Putamen (tissue), 1 donor: ENCODE measurements at regions not wholly inside any gene's neighbourhood (a gene's known extent, or its start where the extent isn't known, plus 50 kb on each side); places are given as distances from the start of the nearest gene placed in this dataset.
"Not testable (repeated sequence)": the region's sequence is repeated elsewhere in the genome, so short reads cannot be mapped to it uniquely, and the experiment has no call there.

ENCODE experiments used
- DNase-seq: peaks from one replicate; pipeline ENCODE4 v3.0.0-alpha.2; 2016; ENCODE audit warnings: low spot score

- no peak for DNase-seq
Measured at GRCh38 chr17:45649796-45650195, 134.3 kb upstream of the CRHR1 start.

GRCh38 chr17:45650561-45650960, 133.6 kb upstream of the CRHR1 start:
- no peak for DNase-seq

GRCh38 chr17:45651145-45651709, 132.9 kb upstream of the CRHR1 start:
- DNase-seq, result no peak

- no peak for DNase-seq
Measured at GRCh38 chr17:45653616-45654015, 130.5 kb upstream of the CRHR1 start.

GRCh38 chr17:45656527-45657181, 127.5 kb upstream of the CRHR1 start:
- DNase-seq, result no peak

GRCh38 chr17:45660474-45660873, 123.6 kb upstream of the CRHR1 start:
- DNase-seq, result no peak

GRCh38 chr17:45662432-45662831, 121.7 kb upstream of the CRHR1 start:
- no peak for DNase-seq

- no peak for DNase-seq
Measured at GRCh38 chr17:45663772-45664171, 120.3 kb upstream of the CRHR1 start.

- no peak for DNase-seq
Measured at GRCh38 chr17:45664921-45665320, 119.2 kb upstream of the CRHR1 start.

- no peak for DNase-seq
Measured at GRCh38 chr17:45666046-45666600, 118.0 kb upstream of the CRHR1 start.

GRCh38 chr17:45666641-45667040, 117.5 kb upstream of the CRHR1 start:
- DNase-seq, result no peak

GRCh38 chr17:45667591-45668171, 116.4 kb upstream of the CRHR1 start:
- no peak for DNase-seq

- no peak for DNase-seq
Measured at GRCh38 chr17:45668316-45668715, 115.8 kb upstream of the CRHR1 start.

GRCh38 chr17:45672301-45672700, 111.8 kb upstream of the CRHR1 start:
- no peak for DNase-seq

- no peak for DNase-seq
Measured at GRCh38 chr17:45672792-45673191, 111.3 kb upstream of the CRHR1 start.

GRCh38 chr17:45673759-45674158, 110.4 kb upstream of the CRHR1 start:
- not testable (repeated sequence) for DNase-seq

- DNase-seq, result no peak
Measured at GRCh38 chr17:45675012-45675411, 109.1 kb upstream of the CRHR1 start.

GRCh38 chr17:45675892-45676291, 108.2 kb upstream of the CRHR1 start:
- no peak for DNase-seq

- DNase-seq, result no peak
Measured at GRCh38 chr17:45676695-45677094, 107.4 kb upstream of the CRHR1 start.

GRCh38 chr17:45677770-45678169, 106.3 kb upstream of the CRHR1 start:
- DNase-seq, result no peak

- DNase-seq, result no peak
Measured at GRCh38 chr17:45679426-45679825, 104.7 kb upstream of the CRHR1 start.

GRCh38 chr17:45680360-45680759, 103.8 kb upstream of the CRHR1 start:
- DNase-seq, result no peak

GRCh38 chr17:45681706-45682105, 102.4 kb upstream of the CRHR1 start:
- no peak for DNase-seq
